Progenitor cell of endocrine pancreas (in vitro differentiated cells): ENCODE measurements at regions not wholly inside any gene's neighbourhood (a gene's known extent, or its start where the extent isn't known, plus 50 kb on each side); places are given as distances from the start of the nearest gene placed in this dataset.

ENCODE experiments used
- DNase-seq: peaks from one replicate; pipeline ENCODE4 v3.0.0; 2021; ENCODE audit warnings: low spot score; ENCODE audit not compliant: unreplicated experiment
- H3K27ac Mint-ChIP-seq: 2 replicates; pipeline ENCODE4 v1.8.0; 2021; ENCODE audit warnings: mild to moderate bottlenecking, moderate library complexity, mixed read lengths
- H3K27me3 Mint-ChIP-seq: 2 replicates; pipeline ENCODE4 v1.8.0; 2021; ENCODE audit warnings: mixed read lengths
- H3K36me3 Mint-ChIP-seq: 2 replicates; pipeline ENCODE4 v1.8.0; 2022; ENCODE audit warnings: mixed read lengths; ENCODE audit not compliant: insufficient read depth
- H3K4me1 Mint-ChIP-seq: 2 replicates; pipeline ENCODE4 v1.8.0; 2021; ENCODE audit warnings: low read depth, mixed read lengths
- H3K4me3 Mint-ChIP-seq: 2 replicates; pipeline ENCODE4 v1.8.0; 2021; ENCODE audit warnings: low read depth, mild to moderate bottlenecking, moderate library complexity, mixed read lengths
- H3K9me3 Mint-ChIP-seq: 2 replicates; pipeline ENCODE4 v1.8.0; 2021; ENCODE audit warnings: low read depth, mixed read lengths
- TF ChIP-seq, protein P1 (sequence below): fragments of 200-600 bp; sonication (generic); IDR thresholded peaks from one replicate; pipeline ENCODE4 v1.5.0; 2021; ENCODE audit warnings: antibody characterized with exemption, mild to moderate bottlenecking; ENCODE audit not compliant: unreplicated experiment

DNA sequence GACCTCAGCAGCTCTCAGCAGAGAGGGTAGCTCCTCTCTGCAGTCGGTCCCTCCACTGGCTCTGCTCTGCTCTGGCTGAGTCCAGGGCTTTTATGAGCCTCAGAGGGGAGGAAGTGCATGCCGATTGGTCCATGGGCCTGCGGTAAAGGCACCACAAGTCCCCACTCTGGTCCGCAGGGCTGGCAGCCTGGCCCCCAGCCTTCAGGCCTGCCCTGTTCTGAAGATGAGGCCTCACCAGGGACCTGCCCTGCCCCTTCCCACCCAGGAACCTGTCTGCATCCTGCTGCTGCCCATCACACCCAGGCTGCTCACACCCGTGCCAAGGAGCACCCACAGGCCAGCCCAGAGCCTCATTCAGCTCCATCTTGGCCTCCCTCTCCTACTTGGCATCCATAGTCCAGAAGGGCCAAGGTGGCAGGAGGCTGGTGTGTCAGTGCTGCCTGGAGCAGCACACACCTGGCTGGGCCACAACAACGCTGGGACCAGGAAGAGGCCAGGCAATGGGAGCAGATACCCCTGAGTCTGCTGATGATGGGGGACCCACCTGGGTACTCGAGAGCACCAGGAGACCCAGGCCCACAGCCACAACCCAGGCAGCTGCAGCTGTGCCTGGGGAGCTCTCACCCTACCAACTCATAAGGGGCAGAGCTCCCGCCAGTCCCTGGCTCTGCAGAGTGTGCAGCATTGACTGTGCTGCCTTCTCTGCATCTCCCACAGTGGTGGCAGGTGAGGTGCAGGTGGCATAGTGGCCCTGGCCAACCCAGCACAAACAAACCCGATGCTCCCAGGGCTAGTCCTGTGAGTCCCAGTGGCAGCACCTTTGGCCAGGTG is 191.9 kb upstream of the NUDT6 start:
- Mint-ChIP-seq H3K27ac (no peak overlapping the region), H3K4me3 (no peak overlapping the region), H3K27me3 (no peaks in the 10 kb centered on the region), H3K4me1 (peaks cover 7% of the 10 kb centered on the region), H3K36me3 (no peaks in the 10 kb centered on the region), H3K9me3 (no peaks in the 10 kb centered on the region)
- no peak for DNase-seq
- TF ChIP-seq, protein P1, sequence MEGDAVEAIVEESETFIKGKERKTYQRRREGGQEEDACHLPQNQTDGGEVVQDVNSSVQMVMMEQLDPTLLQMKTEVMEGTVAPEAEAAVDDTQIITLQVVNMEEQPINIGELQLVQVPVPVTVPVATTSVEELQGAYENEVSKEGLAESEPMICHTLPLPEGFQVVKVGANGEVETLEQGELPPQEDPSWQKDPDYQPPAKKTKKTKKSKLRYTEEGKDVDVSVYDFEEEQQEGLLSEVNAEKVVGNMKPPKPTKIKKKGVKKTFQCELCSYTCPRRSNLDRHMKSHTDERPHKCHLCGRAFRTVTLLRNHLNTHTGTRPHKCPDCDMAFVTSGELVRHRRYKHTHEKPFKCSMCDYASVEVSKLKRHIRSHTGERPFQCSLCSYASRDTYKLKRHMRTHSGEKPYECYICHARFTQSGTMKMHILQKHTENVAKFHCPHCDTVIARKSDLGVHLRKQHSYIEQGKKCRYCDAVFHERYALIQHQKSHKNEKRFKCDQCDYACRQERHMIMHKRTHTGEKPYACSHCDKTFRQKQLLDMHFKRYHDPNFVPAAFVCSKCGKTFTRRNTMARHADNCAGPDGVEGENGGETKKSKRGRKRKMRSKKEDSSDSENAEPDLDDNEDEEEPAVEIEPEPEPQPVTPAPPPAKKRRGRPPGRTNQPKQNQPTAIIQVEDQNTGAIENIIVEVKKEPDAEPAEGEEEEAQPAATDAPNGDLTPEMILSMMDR: no peak

DNA sequence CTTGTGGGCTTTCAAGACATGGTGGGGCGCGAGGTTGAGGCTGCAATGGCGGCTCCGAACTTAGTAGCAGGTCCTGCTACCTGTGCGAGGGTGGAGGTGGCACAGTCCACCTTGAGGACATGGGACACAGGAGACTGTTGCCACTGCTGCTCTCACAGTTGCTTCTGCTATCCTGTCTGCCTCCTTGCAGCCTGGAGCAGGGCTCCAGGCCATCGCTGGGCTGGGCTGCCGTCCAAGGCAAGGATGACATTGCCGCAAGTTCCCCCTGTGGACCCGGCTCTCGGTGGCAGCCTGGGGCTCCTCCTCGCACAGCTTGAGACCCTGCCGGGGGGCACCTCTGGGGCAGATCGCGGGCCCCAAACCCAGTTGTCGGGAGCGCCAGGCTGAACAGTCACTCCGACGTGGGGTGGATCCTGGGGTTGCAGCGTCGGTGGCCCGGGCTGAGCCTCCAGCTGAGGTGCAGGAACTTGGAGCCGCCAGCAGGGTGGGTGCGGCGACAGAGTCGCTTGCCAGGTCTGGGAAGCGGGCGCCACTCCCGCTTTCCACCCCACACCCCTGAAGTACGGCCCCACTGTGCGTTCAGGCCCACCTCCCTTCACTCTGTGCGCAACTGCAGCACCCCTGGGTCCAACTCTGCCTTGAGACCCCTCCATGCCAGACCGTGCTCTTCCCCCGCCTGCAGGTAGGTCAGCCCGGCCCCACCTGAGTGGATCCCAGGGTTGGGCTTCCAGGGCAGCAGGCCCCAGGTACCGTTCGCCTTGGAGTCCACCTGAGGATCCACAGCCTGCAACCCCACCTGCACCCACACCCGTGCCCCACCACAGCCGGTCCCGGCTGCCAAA is 192.7 kb upstream of the NUDT6 start:
- peaks cover 1% of the 10 kb centered on the region for H3K36me3 Mint-ChIP-seq
- H3K9me3 Mint-ChIP-seq: no peaks in the 10 kb centered on the region
- H3K27ac Mint-ChIP-seq: peak overlapping the region; percentile 52
- H3K4me3 Mint-ChIP-seq: no peak overlapping the region
- peaks cover 11% of the 10 kb centered on the region for H3K4me1 Mint-ChIP-seq
- TF ChIP-seq, protein P1: no peak
- no peak for DNase-seq
- no peaks in the 10 kb centered on the region for H3K27me3 Mint-ChIP-seq

DNA sequence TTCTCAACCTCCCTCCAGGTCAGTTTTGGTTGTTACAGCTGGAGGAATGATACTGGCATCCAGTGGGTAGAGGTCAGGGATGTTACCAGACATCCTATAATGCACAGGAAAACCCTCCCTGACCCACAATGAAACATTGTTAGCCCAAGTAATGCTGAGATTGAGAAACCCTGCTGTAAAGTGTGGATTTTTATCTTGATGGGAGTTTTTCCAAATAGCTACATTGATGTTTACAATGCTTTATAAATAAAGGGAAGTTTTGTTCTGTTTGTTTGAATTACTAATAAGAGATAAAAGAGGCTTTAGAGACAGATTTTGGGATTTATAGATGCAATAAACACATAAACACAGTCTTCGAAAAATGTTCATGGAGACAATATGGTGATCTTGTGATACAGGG is 194.0 kb upstream of the NUDT6 start:
- H3K4me1 Mint-ChIP-seq: peaks cover 11% of the 10 kb centered on the region
- H3K27ac Mint-ChIP-seq: no peak overlapping the region
- H3K27me3 Mint-ChIP-seq: no peaks in the 10 kb centered on the region
- TF ChIP-seq, protein P1: no peak
- no peak for DNase-seq
- H3K36me3 Mint-ChIP-seq: peaks cover 1% of the 10 kb centered on the region
- no peak overlapping the region for H3K4me3 Mint-ChIP-seq
- H3K9me3 Mint-ChIP-seq: no peaks in the 10 kb centered on the region

DNA sequence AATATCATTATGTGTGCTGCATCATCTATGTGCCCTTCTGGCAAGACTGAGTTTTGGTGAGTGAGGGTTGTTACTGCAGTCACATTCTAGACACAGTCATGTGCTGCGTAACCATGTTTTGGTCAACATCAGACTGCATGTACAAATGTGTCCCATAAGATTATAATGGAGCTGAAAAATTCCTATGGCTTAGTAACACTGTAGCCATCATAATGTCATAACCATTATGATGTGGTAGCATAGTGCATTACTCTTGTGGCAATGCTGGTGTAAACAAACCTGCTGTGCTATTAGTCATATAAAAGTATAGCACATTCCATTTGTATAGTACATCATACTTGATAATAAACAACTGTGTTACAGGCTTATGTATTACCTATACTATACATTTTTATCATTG is 198.1 kb upstream of the NUDT6 start:
- TF ChIP-seq, protein P1: no peak
- no peak overlapping the region for H3K27ac Mint-ChIP-seq
- H3K4me3 Mint-ChIP-seq: no peak overlapping the region
- peaks cover 3% of the 10 kb centered on the region for H3K36me3 Mint-ChIP-seq
- peaks cover 11% of the 10 kb centered on the region for H3K4me1 Mint-ChIP-seq
- H3K27me3 Mint-ChIP-seq: no peaks in the 10 kb centered on the region
- DNase-seq: no peak
- no peaks in the 10 kb centered on the region for H3K9me3 Mint-ChIP-seq

DNA sequence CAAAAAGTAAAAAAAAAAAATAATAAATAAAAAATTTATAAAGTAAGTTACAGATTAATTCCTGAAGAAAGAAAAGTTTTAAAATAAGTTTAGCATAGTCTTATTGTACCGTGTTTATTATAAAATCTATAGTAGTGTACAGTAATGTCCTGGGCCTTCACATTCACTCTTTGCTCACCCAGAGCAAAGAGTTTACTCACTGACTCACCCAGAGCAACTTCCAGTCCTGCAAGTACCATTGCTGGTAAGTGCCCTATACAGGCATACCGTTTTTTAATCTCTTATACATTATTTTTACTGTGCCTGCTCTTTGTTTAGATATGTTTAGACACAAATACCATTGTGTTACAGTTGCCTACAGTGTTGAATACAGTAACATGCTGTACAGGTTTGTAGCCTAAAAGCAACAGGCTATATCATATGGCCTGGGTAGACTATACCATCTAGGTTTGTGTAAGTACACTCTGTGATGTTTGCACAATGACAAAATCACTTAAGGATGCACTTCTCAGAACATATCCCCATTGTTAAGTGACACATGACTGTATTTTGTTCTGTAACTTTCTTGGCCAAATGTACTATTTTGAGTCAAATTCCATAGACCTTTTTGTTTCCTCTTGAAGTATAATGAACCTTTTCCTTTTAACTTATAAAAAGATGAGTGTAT is 199.0 kb upstream of the NUDT6 start:
- H3K9me3 Mint-ChIP-seq: no peaks in the 10 kb centered on the region
- H3K36me3 Mint-ChIP-seq: peaks cover 3% of the 10 kb centered on the region
- H3K4me1 Mint-ChIP-seq: peaks cover 11% of the 10 kb centered on the region
- DNase-seq: no peak
- TF ChIP-seq, protein P1: no peak
- no peaks in the 10 kb centered on the region for H3K27me3 Mint-ChIP-seq
- no peak overlapping the region for H3K27ac Mint-ChIP-seq
- H3K4me3 Mint-ChIP-seq: no peak overlapping the region
